GM12873 (cell line): ENCODE measurements at regions not wholly inside any gene's neighbourhood (a gene's known extent, or its start where the extent isn't known, plus 50 kb on each side); places are given as distances from the start of the nearest gene placed in this dataset.

Experiments used
- TF ChIP-seq, protein P1 (sequence below): IDR thresholded peaks from 2 replicates; pipeline ENCODE4 v1.5.1; 2012; ENCODE audit warnings: low read depth, mild to moderate bottlenecking, moderate library complexity, low read length, control low read depth; ENCODE audit not compliant: insufficient read depth; ENCODE audit errors: missing control alignments

DNA sequence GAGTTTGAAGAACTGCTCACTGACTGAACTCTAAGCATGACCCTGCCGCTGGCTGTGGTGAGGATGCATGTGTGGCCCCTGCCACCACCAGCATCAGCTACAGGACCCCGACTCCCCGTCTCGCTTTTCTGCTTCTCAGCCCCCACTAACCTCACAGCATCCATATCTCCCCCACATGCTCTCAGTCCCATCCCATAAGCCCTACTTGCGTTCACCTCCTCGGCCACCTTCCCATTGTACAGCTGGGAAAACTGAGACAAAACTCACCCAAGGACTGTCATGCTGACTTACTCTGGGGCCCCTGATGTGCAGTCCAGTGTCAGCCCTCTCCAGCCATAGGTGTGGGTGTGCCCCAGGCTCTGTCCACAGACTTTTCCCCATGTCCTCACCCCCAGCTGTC, 104.2 kb upstream of the SH3BP4 start:
- TF ChIP-seq, protein P1, sequence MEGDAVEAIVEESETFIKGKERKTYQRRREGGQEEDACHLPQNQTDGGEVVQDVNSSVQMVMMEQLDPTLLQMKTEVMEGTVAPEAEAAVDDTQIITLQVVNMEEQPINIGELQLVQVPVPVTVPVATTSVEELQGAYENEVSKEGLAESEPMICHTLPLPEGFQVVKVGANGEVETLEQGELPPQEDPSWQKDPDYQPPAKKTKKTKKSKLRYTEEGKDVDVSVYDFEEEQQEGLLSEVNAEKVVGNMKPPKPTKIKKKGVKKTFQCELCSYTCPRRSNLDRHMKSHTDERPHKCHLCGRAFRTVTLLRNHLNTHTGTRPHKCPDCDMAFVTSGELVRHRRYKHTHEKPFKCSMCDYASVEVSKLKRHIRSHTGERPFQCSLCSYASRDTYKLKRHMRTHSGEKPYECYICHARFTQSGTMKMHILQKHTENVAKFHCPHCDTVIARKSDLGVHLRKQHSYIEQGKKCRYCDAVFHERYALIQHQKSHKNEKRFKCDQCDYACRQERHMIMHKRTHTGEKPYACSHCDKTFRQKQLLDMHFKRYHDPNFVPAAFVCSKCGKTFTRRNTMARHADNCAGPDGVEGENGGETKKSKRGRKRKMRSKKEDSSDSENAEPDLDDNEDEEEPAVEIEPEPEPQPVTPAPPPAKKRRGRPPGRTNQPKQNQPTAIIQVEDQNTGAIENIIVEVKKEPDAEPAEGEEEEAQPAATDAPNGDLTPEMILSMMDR = no peak

DNA sequence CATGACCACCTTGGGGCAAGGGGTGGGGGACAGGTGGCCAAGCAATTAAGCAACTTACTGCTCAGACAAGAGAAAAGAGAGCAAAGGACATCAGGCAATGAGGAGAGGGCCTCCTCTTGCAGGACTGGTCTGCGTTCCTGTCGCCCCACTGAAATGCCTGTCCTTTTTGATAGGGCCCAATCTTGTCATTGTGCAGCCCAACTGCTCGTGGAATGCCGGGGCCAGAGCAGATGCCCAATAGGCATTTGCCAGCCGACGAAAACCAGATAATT, 104.5 kb upstream of the SH3BP4 start:
- TF ChIP-seq, protein P1 = no peak

DNA sequence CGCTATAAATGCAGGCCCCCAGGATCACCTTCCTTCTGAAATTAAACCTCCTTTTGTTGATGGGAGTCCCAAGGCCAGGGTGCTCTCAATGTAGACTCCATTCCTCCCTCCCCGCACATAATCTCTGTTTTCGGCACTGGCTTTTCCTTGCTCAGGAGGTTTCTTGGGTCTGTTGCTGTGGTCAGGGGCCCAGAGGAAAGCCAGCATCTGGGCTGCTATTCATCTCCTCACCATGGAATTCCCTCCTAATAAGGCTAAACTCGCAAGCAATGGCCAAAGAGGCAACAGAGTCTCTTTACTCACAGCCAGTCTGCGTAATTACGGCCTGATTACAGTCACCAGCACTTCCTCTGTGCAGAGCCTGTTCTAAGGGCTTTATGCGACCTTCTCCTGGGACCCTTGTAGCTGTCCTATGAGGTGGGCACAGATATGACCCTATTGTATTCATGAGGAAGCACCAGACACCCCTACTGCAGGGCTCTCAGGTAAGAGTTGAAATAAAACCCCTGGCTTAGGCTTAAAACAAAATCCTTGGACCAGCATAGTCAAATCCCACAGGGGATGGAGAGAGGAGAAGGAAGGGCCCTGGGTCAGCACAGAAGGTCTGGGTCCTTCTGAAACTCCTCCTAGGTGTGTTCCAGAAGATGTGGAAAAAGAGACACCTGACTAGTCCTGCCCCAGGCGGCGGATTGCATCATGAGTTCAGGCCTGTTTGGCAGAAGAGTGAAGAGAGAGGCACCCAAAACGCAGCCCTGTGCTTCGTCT, 105.0 kb upstream of the SH3BP4 start:
- TF ChIP-seq, protein P1 = no peak

DNA sequence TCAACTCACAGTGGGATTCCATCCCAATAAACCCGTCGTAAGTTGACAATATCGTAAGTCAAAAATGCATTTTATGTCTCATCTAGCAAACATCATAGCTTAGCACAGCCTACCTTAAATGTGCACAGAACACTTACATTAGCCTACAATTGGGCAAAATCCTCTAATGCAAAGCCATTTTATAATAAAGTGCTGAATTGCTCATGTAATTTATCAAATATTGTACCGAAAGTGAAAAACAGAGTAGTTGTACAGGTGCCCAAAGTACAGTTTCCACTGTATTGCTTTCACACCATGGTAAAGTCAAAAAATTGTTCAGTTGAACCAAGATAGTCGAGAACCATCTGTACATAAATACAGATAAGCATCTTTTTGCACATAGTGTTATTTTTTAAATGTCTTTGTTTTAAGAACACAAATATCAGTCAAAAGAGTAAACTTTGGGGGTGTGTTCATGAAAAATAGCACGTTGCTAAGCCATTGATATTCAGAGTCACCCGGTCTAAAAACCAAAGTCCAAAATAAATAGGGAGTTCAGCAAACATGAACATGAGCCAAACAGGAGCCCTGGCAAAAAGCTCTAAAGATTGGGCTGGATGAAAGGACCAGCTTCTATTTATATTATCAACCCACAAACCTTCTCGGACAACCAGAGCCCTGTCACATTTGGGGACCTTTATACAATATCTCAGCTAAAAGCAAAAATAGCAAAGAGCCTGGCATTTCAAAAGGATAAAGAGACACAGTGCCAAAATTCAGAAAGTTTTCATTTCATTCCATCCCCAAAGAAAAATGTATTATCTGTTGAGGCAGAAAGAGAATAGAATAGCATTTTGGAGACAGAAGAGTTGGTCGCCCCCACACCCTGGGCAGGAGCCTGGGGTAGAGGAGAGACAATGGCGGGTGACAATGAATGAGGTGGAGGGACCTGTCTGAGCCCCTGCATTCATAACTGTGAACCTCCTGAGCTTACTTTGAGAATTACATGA, 105.9 kb upstream of the SH3BP4 start:
- TF ChIP-seq, protein P1 = no peak

DNA sequence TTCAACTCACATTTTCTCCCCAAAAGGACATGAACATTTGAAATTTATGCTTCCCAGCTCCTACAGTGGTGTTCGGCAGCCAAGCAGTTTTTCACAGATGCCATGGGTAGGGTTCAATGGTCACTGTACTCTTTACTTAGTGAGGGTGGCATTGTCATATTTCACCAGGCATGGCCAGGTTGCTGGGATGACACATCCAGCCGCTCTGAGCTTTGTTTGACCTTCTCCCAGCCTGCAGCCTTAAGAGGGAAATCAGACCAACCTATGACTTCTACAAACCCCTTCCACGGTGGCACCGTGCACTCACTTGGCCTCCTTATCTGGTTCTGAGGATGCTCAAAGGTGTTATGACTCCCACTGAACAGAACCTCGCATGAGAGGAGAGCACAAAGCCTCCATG, 108.4 kb upstream of the SH3BP4 start:
- TF ChIP-seq, protein P1 = no peak

DNA sequence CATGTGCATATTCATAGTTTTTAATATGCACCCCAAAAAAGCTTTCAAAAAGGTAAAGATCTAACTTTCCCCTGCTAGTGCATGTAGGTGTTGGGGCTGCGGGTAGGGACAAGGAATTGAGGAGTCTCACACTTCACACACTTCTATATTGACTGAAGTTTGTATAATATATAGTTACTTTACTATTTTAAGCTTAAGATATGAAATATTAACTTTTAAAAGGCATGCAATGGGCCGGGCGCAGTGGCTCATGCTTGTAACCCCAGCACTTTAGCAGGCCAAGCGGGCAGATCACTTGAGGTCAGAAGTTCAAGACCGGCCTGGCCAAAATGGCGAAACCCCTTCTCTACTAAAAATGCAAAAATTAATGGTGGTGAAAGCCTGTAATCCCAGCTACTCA, 109.1 kb upstream of the SH3BP4 start:
- TF ChIP-seq, protein P1 = no peak

DNA sequence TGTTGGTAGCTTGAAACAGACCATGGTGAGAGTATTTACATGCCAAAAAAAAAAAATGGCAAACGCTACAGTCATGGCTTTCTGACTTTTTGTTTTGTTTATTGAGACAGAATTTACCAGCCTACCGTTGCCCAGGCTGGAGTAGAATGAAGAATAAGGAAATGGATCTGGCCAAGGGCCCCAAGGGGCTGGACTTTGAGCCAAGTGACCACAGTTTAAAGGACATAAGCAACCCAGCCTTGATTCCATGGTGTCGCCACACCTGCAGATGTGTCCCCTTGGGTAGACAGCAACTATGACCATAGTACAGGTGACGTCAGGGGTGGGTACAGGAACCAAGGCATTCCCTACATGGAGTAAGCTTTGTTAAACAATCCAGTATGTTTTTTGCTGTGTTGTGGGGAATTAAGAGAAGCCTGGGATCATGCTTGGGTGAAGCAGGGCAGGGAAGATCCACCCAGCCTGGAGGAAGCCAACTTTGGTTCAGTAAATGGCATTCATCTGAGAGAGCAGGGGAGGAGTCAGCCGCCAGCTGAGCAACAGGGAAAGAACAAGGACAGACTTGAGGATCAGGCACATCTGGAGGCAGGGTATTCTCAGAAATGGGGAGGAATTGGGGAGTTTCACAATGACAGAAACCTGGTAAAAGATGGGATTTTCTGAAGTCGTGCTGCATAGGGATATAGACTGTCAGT, 110.3 kb upstream of the SH3BP4 start:
- TF ChIP-seq, protein P1 = no peak
